ENCODE measurements at regions not wholly inside any gene's neighbourhood (a gene's known extent, or its start where the extent isn't known, plus 50 kb on each side); places are given as distances from the start of the nearest gene placed in this dataset.

DNA sequence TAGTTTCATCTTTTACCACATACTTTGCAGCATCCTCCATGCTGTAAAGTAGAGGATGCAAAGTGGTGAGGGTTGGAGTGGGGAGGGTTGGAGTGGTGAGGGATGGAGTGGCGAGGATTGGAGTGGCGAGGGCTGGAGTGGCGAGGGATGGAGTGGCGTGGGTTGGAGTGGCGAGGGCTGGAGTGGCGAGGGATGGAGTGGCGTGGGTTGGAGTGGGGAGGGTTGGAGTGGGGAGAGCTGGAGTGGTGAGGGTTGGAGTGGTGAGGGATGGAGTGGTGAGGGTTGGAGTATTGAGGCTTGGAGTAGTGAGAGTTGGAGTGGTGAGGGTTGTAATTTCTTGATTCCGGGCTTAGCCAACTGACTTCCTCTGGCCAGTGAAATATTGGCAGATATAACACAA is 618.3 kb downstream of the MRPL39 start:
- H3K27ac ChIP-seq (ENCODE audit: low read length) = no peak overlapping the region
- H4K20me1 ChIP-seq (ENCODE audit: insufficient read depth, low read length) = no peaks in the 10 kb centered on the region
- no peaks in the 10 kb centered on the region for H3K36me3 ChIP-seq (replicated peaks; ENCODE audit: low read depth, low read length)
- no peak for TF ChIP-seq EZH2phosphoT487 (IDR thresholded peaks at IDR 0.05; ENCODE audit: low read depth)
- TF ChIP-seq, protein P1, sequence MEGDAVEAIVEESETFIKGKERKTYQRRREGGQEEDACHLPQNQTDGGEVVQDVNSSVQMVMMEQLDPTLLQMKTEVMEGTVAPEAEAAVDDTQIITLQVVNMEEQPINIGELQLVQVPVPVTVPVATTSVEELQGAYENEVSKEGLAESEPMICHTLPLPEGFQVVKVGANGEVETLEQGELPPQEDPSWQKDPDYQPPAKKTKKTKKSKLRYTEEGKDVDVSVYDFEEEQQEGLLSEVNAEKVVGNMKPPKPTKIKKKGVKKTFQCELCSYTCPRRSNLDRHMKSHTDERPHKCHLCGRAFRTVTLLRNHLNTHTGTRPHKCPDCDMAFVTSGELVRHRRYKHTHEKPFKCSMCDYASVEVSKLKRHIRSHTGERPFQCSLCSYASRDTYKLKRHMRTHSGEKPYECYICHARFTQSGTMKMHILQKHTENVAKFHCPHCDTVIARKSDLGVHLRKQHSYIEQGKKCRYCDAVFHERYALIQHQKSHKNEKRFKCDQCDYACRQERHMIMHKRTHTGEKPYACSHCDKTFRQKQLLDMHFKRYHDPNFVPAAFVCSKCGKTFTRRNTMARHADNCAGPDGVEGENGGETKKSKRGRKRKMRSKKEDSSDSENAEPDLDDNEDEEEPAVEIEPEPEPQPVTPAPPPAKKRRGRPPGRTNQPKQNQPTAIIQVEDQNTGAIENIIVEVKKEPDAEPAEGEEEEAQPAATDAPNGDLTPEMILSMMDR (IDR thresholded peaks at IDR 0.05; ENCODE audit: low read depth, low read length) = no peak
- no peak overlapping the region for H2AFZ ChIP-seq (ENCODE audit: low read depth, low read length)
- no peaks in the 10 kb centered on the region for H3K79me2 ChIP-seq (ENCODE audit: low read length)
- H3K27me3 ChIP-seq (ENCODE audit: low read depth, low read length) = no peaks in the 10 kb centered on the region
- H3K9me3 ChIP-seq (ENCODE audit: insufficient read depth, low read length) = no peaks in the 10 kb centered on the region
- no peaks in the 10 kb centered on the region for H3K4me1 ChIP-seq (ENCODE audit: low read length)
- no peak overlapping the region for H3K9ac ChIP-seq (ENCODE audit: low read length)
- no peak overlapping the region for H3K4me2 ChIP-seq (ENCODE audit: low read length)
- H3K4me3 ChIP-seq (ENCODE audit: low read length) = no peak overlapping the region

DNA sequence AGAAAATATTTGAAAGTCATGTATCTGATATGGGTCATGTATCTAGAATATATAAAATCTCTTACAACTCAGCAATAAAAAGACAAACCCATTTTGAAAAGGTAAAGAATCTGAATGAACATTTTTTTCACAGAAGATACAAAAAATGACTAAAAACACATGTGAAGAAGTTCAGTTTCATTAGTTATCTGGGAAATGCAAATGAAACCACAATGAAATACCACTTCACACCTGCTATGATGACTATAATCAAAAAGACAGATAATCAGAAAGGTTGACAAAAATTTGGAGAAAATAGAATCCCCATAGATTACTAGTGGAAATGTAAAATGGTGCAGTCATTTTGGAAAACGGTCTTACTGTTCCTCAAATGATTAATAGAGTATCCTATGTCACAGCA is 631.0 kb downstream of the MRPL39 start:
- Histone ChIP-seq H3K4me1 (ENCODE audit: low read length) (peaks cover 12% of the 10 kb centered on the region), H3K4me2 (ENCODE audit: low read length) (peak overlapping the region; percentile 7; the same call in 1 of the 2 replicates), H3K9me3 (ENCODE audit: insufficient read depth, low read length) (peaks cover 31% of the 10 kb centered on the region; the same call in 1 of the 2 replicates), H3K27me3 (ENCODE audit: low read depth, low read length) (no peaks in the 10 kb centered on the region), H3K36me3 (replicated peaks; ENCODE audit: low read depth, low read length) (peaks cover 30% of the 10 kb centered on the region), H3K9ac (ENCODE audit: low read length) (no peak overlapping the region), H4K20me1 (ENCODE audit: insufficient read depth, low read length) (no peaks in the 10 kb centered on the region), H3K27ac (ENCODE audit: low read length) (peak overlapping the region; percentile 14; the same call in 1 of the 2 replicates), H3K4me3 (ENCODE audit: low read length) (no peak overlapping the region), H3K79me2 (ENCODE audit: low read length) (no peaks in the 10 kb centered on the region), H2AFZ (ENCODE audit: low read depth, low read length) (no peak overlapping the region)
- no peak for TF ChIP-seq EZH2phosphoT487 (IDR thresholded peaks at IDR 0.05; ENCODE audit: low read depth)
- TF ChIP-seq, protein P1 (IDR thresholded peaks at IDR 0.05; ENCODE audit: low read depth, low read length) = no peak

DNA sequence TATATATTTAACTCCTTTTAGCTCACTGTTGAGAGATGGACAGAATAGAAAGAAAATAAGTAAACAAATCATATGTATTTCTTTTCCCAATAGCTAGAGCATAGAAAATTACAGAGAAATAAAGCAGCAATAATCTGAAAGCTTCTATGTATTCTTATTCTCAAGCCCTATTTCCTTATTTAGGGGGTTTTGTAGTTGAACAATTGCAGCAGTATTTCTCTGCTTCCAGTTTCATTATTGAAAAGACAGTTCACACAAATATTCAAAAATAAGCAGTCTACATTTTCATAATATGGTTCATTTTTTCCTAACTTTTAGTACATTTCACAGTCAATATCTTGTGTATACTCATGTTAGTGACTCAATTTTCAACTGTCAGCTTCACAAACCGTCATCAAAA is 638.2 kb downstream of the MRPL39 start:
- Histone ChIP-seq H3K9ac (ENCODE audit: low read length) (no peak overlapping the region), H3K4me2 (ENCODE audit: low read length) (no peak overlapping the region), H3K36me3 (replicated peaks; ENCODE audit: low read depth, low read length) (peaks cover 15% of the 10 kb centered on the region), H3K9me3 (ENCODE audit: insufficient read depth, low read length) (0 out of 2 replicates have a peak, but pooled peaks cover 12% of the 10 kb centered on the region), H2AFZ (ENCODE audit: low read depth, low read length) (no peak overlapping the region), H3K79me2 (ENCODE audit: low read length) (no peaks in the 10 kb centered on the region), H3K4me3 (ENCODE audit: low read length) (no peak overlapping the region), H4K20me1 (ENCODE audit: insufficient read depth, low read length) (no peaks in the 10 kb centered on the region), H3K27me3 (ENCODE audit: low read depth, low read length) (no peaks in the 10 kb centered on the region), H3K4me1 (ENCODE audit: low read length) (no peaks in the 10 kb centered on the region), H3K27ac (ENCODE audit: low read length) (no peak overlapping the region)
- TF ChIP-seq, protein P1 (IDR thresholded peaks at IDR 0.05; ENCODE audit: low read depth, low read length) = no peak
- TF ChIP-seq EZH2phosphoT487 (IDR thresholded peaks at IDR 0.05; ENCODE audit: low read depth) = no peak

DNA sequence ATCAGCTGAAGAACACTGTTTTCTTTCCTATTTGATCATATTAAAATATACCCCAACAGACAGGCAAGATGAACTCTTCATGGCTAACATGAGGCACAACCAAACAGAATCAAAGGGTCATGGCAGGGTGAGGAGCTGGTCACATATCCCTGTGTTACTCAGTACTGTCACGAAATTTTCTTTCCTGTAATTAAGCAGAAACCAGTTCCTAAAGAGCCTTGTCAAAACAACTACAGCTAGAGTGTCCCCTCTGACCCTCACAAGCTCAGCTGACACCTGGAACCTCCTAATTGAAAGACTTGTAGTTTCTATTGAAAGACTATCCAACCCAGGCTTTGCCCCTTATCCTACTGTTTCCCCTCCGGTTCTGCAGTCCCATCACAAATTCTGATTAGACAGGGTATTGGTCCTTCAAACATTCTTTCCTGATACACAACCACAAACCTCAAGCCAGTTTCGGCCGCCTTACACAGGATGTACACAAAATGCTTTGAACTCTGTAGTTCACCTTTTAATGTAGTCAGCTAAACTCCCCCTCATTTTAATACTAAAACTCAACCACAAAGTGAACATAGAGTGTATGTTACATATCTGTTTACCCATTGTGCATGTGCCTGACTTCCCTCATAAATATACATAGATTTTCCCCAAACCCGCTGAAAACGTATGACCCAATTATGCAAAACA is 651.9 kb downstream of the MRPL39 start:
- H3K9me3 ChIP-seq (ENCODE audit: insufficient read depth, low read length) = no peaks in the 10 kb centered on the region
- H3K27ac ChIP-seq (ENCODE audit: low read length) = no peak overlapping the region
- H3K4me2 ChIP-seq (ENCODE audit: low read length) = no peak overlapping the region
- H3K36me3 ChIP-seq (replicated peaks; ENCODE audit: low read depth, low read length) = no peaks in the 10 kb centered on the region
- H2AFZ ChIP-seq (ENCODE audit: low read depth, low read length) = peak overlapping the region; percentile 39; the same call in 1 of the 2 replicates
- no peak overlapping the region for H3K4me3 ChIP-seq (ENCODE audit: low read length)
- TF ChIP-seq, protein P1 (IDR thresholded peaks at IDR 0.05; ENCODE audit: low read depth, low read length) = no peak
- TF ChIP-seq EZH2phosphoT487 (IDR thresholded peaks at IDR 0.05; ENCODE audit: low read depth) = no peak
- peaks cover 7% of the 10 kb centered on the region for H3K4me1 ChIP-seq (ENCODE audit: low read length)
- no peaks in the 10 kb centered on the region for H4K20me1 ChIP-seq (ENCODE audit: insufficient read depth, low read length)
- no peak overlapping the region for H3K9ac ChIP-seq (ENCODE audit: low read length)
- no peaks in the 10 kb centered on the region for H3K79me2 ChIP-seq (ENCODE audit: low read length)
- H3K27me3 ChIP-seq (ENCODE audit: low read depth, low read length) = no peaks in the 10 kb centered on the region

Data from OCI-LY3 (cell line).